Fibroblast of skin of back (primary cell): ENCODE measurements at regions not wholly inside any gene's neighbourhood (a gene's known extent, or its start where the extent isn't known, plus 50 kb on each side); places are given as distances from the start of the nearest gene placed in this dataset.
A peak's percentile ranks its signal among the peaks of the same experiment; 100 is the strongest.

Experiments used
- DNase-seq: peaks from one replicate; pipeline ENCODE4 v3.0.0-alpha.2; 2013

DNA sequence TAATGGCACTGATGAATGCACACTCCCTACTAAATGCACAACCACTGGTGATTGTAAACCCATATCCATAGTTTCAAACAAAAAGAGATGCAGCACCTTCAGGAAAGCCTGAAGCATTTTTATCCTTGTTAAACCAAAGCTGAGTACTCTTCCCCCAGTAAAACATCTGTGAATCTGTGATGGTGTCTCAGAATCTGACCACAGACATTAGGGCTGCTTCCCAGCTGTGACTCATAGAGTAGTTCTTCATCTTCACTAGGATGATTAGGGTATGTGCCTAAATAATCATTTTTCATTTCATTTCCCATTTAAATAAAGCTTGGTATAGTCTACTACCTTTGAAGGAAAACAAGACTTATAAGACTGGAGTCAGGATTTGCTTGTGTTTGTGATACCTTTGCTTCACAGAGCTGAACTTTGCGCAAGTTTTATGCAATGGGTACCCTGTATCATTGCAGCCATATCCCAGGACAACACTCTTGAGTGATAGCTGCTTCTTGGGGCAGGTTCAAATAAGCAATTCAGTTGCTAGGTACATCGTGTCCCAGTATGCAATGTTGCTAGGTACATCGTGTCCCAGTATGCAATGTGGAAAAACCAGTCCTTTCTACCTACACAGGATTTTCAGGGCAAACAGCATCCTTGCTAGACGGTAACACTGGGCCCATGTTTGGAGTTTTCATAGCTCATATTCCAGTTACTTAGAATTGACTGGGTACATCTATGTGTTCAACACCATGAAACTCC lies 277.1 kb downstream of the IRS2 start:
- peak; percentile 67 for DNase-seq

GRCh38 chr13:109500146-109500773 lies 286.1 kb downstream of the IRS2 start:
- DNase-seq = no peak

DNA sequence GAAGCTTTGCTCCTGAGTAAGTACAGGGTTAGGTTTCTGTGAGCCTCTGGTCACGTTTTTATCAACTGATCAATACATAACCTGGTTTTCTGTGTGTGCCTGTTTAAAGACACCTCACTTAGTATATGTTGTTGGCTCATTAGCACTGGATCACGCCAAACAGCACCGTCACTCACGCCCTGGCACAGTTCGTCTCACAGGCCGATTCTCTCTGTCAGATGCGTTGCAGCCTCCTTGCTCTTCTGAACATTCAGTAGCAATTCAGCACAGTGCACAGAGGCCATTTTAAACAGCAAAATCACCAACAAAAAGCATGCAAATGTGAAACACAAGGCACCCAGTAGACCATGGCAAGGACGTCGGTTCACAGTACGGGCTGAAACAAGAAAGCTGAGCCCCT lies 288.5 kb downstream of the IRS2 start:
- no peak for DNase-seq

DNA sequence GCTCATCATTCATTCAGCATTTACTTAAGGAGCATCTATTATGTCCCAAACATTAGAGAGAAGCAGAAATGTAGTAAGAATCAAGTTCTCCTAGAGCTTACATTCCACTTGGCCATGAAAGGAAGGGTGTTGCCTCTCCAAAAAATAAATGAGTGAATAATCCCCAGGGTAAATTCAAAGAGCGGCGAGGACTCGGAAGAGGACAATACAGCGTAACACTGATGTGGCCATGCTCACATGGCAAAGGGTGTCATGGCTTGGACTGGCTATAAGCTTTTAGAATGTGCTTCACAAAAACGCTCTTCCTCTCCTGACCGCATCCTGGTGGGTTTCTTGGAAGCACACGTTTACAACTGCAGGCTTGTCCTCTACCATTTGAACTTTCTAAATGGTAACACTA lies 290.2 kb downstream of the IRS2 start:
- no peak for DNase-seq

DNA sequence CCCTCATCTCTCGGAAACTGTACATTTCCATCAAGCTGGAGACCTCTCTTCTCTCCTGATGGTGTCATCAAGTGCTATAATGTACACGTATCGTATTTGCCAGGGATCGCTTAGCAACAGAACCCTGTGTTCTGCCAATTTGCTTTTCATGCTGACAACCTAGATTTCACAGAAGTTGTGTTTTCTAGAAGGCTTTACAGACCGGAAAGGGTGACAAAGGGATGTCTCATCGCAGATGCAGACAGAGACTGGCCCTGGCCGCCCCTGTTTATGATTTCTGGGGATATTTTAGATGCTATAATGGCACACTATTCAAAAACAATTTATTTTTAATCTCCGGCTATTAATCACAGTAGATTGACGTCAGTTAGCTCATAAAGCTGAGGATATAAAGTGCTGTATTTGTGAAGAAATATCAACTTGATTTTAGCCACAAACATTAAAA lies 291.4 kb downstream of the IRS2 start:
- peak; percentile 70 for DNase-seq

GRCh38 chr13:109485136-109485794 lies 301.1 kb downstream of the IRS2 start:
- no peak for DNase-seq

GRCh38 chr13:109483284-109483683 lies 303.1 kb downstream of the IRS2 start:
- no peak for DNase-seq

GRCh38 chr13:109481040-109481439 lies 305.3 kb downstream of the IRS2 start:
- DNase-seq = peak; percentile 12

GRCh38 chr13:109480011-109480955 lies 306.1 kb downstream of the IRS2 start:
- peak; percentile 12 for DNase-seq

DNA sequence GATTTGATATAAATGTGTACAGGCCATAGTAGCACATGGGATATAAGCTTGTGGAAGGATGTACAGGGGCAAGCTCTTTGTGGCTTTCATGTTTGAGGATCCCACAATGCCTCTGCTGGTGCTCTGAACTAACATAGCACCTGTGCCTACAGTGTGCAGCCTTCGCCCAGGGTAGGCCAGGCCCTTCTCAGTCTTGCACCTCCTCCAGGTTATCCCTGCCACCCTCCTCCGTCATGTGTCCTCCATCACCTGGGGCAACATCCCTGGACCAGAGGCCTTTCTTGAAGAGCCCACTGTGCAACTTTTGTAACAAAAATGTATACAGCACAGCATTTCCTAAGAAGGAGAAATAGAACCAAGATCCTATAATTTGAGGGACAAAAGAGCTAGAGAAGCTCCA lies 306.8 kb downstream of the IRS2 start:
- DNase-seq = no peak

- DNase-seq = no peak
Observed at GRCh38 chr13:109476001-109476400, 310.4 kb downstream of the IRS2 start.

DNA sequence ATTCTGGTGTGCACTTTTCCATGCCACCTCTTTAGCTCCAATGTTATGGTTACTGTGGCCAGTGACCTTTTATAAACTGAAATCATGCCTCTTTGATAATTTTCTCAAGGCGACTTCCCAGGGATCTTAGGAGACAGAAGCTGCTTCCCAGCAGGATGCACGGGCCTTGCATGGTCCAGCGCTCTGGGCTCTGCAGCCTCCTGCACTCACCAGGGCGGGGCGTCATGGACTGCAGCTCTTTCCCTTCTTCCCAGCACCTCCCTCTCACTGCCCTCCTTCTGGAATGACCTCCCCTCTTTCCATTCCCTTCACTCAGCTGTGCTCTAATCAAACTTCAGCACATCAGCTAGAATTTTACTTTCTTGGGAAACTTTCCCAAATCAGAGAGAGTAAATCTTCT lies 318.3 kb downstream of the IRS2 start:
- no peak for DNase-seq

DNA sequence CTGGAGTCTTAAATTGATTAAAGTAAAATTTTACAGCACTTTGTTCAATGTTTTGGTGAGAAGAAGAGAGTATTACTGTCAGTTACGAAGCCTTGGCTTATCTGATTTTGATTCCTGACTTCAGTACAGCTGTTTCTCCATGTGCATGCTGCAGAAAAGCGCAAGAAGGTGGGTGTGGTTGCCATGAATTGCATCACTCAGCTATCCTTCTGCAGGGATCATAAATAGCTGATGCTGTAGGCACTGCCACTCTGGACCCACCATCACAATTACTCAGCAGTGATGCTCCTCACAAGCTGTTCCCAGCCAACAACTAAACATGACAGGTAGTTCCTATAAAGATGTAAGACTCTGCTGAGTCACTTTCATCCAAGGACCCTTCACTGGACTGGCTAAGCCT lies 321.2 kb downstream of the IRS2 start:
- peak; percentile 20 for DNase-seq

DNA sequence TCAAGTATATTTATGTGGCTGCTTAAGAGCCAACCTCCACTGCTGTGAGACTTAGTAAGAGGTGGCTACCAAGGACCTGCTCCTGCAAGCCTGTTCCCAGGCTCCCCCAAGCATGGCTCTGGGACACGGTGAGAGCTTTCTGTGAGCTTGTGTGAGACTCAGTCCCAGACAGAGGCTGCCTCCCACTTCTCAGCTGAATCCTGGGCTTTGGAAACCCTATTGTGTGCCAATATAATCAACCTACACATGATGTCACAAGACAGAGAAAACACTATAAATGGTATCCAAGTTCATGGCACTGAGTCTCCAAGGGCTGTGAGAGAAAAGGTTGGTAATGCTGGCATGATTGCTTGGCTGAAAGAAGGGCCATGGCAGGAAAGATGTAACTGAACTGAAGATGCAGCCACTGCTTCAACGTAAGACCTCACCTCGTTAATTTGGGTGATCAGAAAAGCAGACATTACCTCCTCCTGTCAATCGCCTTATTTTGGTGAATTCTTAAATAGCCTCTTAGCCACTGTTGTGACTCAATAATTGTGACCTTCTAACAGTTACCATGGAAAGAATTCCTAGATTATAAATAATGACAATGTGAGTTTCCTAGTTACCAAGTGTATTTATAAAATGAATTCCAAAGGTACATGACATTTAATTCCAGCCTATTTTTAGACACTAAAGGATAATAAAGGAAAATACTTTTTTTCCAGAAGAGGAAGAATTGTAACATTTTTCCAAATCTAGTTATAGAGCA lies 332.0 kb downstream of the IRS2 start:
- DNase-seq = peak; percentile 79

GRCh38 chr13:109451726-109452125 lies 334.7 kb downstream of the IRS2 start:
- DNase-seq = peak; percentile 51

- no peak for DNase-seq
Observed at GRCh38 chr13:109448629-109449028, 337.8 kb downstream of the IRS2 start.

GRCh38 chr13:109447667-109448066 lies 338.7 kb downstream of the IRS2 start:
- peak; percentile 24 for DNase-seq

DNA sequence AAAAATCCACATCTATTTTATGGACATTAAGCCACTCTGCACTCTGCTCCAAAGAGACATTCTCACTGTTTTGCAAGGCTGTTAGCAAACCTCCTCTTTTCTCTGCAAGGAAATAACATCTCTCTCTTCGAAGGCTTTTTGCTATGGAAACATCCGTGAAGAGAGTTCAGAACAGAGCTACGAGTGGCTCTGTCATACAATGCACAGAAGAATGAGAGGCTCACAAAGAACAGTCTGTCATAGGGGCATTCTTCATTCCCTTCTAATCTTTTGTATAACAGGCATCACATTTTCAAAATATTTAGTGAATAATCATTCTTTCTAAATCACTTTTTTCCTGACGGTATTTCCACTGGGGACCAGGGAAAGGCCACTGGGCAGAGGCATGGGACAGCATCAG lies 346.1 kb downstream of the IRS2 start:
- DNase-seq = no peak

DNA sequence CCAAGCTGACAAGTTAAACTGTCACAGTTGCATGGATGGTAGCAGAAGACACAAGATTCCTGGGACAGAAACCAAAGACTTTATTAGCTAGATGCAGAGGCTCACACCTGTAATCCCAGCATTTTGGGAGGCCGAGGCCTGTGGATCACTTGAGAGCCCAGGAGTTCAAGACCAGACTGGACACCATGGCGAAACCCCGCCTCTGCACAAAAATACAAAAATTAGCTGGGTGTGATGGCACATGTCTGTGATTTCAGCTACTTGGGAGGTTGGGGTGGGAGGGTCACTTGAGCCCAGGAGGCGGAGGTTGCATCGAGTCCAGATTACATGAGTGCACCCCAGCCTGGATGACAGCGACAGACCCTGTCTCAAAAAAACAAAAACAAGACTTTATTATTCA lies 346.6 kb downstream of the IRS2 start:
- DNase-seq = no peak

- DNase-seq = no peak
Observed at GRCh38 chr13:109436841-109437240, 349.5 kb downstream of the IRS2 start.

GRCh38 chr13:109436055-109436622 lies 350.2 kb downstream of the IRS2 start:
- no peak for DNase-seq

DNA sequence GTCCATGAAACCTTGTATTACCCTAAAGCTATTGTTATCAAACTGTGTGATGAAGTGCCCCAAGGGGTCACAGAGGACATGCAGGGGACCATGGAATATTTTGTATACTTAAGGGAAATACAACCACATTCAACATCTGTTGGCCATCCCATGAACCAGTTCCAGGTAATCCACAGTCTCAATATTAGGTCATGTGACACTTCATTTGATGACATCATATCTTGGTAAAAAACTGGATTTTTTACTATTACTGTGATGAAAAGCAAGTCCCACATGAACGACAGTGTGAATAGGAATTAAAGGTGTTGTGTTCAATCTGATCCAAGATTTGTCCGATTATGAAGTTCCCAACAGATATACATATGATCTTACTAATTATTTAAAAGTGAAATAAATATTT lies 355.2 kb downstream of the IRS2 start:
- no peak for DNase-seq
